SIG-M5 treated with dmso at 0.1 percent for 504 hours (cell line): ENCODE measurements at regions not wholly inside any gene's neighbourhood (a gene's known extent, or its start where the extent isn't known, plus 50 kb on each side); places are given as distances from the start of the nearest gene placed in this dataset.
A peak's percentile ranks its signal among the peaks of the same experiment; 100 is the strongest.
"Not testable (repeated sequence)": the region's sequence is repeated elsewhere in the genome, so short reads cannot be mapped to it uniquely, and the experiment has no call there.

Experiments
- DNase-seq: peaks from one replicate; lab custom pipeline; 2025; ENCODE audit not compliant: unreplicated experiment; lab: John Stamatoyannopoulos, UW

DNA sequence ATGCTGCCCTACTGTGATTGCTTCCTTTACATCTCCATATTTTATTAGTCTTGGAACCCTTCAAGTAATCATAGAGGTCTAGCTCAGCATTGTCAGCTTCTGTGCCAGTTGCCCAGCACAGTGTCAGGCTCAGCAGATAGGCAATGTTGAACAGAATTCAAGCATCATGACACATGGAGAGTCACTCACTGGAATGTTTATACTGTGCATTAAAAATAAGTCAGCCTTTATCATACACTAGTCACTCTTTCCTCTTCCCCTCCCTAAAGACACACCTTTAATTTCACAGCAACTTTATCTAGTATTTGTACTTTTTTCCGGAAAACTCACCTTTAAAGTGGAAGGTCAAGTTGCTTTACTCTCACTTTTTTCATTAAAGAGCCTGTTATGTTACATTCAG, 253.8 kb upstream of the CDH11 start:
- no peak for DNase-seq

DNA sequence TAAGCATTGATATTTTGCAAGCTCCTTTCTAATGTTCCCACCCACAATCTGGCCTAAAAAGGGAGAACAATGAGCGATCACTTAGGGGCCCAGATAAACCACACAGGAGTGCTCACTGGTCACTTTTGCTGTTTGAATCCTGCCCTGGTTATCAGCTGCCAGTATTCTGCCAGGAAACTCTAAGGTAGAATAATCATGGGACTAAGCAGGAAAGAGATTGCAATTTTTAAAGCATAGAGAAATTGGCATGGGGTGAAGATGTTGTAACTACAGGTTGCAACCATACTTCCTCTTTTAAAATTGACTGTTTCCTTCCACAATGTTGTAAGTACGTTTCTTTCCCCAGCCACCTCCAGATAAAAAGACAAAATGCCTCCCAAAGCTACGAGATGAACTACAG, 251.2 kb upstream of the CDH11 start:
- DNase-seq = peak; percentile 65

DNA sequence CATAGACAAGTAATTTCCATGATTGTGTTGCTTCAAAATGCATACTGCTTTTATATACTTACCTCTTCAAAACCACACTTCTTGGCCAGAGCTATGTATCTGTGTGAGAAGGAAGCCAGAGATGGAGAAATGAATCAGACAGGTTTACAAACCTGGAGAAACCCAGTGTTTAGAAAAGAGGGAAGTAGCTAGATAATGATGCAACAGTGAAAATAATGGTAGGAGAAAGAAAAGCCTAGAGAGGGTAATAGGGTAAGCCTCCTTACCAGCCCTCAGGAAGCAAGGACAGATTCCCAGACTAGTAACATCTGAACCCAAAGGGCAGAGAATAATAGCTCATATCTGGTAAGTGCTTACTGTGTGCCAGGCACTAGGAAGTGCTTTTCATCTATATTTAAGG, 250.3 kb upstream of the CDH11 start:
- peak; percentile 7 for DNase-seq

DNA sequence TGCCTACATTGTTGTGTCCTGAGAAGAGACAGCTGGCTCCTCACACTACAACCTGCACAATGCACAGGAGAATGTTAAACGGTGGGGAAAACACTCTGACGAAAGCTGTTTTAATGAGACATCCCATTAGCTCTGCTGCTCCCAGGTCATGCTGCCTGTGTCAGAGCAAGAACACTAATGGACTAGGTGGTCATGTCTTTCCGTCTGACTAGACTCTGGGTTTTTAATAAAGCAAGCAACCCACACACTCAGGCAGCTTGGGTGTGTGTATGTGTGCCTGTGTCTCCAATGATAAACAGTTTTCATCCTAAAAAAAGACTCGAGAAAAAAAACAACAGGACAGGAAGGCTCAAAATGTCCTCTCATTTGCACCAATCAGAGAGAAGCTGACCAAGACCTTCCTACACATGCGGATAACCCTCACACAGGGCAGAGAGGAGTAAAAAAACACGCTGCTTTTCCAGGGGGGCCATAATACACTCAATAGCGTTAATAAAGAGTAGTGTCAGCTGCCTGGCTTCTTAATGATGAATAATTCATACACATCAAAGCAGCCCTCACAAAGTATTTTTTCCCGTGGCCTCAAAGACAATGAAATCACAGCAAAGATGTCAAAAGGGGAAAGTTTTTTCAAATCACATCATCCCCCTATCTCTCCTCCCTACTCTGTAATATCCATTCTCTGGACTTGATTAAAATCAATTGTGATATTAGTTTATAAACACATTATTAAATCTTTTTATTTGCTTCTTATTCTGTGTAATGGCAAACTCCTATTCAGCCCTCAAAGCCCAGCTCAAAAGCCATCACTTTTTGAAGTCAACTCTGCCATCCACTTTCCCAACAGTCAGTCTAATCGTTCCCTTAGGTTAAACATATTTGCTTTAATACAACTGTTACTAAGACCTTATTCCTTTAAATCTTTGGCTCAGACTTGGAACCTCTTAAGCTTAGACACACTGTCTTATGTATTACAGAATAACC, 244.2 kb upstream of the CDH11 start:
- no peak for DNase-seq

DNA sequence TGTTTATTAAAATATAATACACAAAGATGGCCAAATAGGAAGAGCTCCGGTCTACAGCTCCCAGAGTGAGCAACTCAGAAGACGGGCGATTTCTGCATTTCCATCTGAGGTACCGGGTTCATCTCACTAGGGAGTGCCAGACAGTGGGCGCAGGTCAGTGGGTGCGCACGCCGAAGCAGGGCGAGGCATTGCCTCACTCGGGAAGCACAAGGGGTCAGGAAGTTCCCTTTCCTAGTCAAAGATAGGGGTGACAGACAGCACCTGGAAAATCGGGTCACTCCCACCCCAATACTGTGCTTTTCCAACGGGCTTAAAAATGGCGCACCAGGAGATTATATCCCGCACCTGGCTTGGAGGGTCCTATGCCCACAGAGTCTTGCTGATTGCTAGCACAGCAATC, 234.9 kb upstream of the CDH11 start:
- DNase-seq = not testable (repeated sequence)

DNA sequence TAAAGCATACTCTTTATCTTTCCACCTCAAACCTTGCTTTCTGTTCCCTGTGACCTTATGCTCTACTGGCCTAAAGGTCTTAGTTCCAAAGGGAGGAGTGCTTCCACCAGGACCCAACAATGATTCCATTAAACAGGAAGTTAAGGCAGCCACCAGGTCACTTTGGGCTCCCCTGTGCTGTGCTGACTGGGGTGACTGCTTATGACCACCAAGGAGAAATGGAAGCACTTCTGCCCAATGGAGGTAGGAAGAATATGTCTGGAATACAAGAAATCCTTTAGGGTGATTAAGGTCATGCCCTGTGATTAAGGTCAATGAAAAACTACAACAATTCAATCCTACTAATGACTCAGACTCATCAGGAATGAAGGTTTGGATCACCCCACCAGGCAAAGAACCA, 233.8 kb upstream of the CDH11 start:
- DNase-seq = no peak

DNA sequence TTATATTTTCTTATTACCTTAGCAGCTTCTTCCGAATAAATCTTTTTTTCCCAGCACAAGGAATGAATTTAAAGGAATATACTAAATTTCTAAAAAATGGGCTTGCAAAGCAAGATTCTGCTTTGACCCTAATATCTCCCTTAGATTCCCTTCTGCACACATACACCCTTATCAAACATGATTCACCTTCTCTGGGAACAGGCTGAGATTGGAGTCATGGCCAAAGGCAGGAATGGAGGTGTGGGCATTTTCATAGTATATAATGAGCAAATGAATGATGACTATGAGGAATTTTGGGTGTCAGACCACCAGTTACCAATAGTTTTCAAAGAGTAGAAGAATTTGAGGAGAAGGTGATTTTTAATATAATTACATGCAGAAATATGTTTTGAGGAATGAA, 231.3 kb upstream of the CDH11 start:
- no peak for DNase-seq

DNA sequence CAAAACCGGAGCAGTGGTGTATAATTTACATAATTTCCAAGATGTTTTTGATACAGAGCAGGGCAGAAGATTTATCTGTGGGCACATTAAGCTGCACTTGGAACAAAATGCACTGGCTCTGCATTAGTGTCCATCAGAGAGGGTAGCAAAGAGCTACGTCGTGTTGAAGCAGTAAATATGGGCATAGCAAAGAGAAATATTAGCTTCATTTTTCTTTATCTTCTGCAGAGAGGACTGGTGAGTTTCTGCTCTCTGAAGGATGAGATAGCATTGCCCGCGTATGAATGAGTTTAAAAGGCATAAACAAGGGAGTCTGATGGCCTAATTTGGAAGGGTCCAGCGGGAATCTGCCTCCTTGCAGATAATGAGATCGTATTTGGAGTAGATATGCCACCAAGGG, 227.8 kb upstream of the CDH11 start:
- no peak for DNase-seq

DNA sequence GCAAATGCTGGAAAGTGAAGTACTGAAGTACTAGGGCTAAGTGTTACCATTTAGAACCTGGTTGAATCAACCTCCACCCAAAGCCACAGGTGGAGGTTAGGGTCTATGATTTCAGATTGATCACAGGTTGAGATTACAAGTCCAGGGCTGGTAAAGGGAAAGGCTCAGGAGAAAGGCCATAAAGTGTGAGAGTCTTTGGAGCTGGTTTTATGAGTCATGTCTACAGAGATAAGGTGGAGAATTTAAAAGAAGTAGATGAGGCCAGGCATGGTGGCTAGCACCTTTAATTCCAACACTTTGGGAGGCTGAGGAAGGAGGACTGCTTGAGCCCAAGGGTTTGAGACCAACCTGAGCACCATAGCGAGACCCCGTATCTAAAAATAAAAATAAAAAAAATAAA, 221.7 kb upstream of the CDH11 start:
- DNase-seq = no peak

DNA sequence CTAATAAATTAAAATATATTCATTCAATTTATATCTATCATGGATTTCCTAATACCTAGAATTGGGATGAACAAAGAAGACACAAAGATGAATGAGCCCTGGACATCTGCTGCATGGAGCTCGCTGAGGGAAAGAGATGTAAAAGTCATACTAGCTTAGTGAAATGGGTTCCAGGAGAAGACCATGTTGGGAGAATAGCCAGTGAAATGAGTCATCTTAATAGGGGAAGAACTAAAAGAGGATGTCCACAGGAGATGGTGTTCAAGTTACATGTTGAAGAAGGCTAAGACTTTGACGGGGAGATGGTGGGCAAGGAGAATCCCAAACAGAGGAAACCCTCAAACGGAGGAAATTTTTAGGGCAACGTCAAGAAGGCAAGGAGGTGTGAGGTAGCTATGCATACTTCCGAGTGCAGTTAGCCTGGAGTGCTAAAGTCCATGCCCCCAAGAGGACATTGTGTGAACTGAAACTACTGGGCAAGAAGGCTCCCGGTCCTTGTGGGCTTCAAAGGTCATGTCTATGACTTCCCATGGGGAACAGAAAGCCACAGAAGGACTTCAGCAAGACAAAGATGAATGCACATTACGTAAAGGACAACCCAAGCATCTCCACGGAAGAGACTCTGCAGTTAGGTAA, 220.5 kb upstream of the CDH11 start:
- DNase-seq = no peak

DNA sequence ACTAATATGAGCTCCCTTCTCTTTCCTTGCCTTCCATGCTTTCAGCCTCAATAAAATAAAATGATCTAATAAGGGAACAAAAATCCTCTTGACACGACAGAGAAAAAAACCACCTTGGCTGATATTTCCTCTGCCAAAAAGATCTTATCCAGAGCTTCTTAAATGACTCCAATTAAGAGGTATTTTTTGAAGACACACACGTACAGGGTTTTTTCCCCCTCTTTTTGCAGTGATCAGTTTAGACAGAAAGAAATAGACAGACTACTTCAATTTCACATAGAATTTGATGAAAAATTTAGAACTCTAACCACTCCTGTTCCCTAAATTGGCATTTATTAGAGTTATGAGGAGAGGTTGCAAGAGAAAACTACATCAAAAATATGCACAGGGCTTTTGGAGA, 217.2 kb upstream of the CDH11 start:
- no peak for DNase-seq

DNA sequence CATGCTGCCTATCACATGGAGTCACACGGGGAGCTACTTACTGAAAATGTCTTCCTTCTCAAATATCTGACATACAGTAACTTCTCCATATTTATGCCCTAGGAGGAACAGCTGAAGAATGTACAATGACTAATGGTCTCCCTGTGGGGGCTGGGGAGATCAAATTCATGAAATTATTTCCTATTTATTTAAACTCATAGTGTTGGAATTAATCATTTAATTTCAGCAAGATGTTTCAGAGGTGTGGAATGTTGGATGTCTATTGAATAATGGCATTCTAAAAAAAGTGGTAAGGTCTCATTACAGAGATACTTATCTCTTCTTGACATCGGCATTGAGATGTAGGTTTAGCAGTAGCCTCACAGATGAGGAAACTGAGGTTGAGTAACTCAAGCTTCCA, 214.3 kb upstream of the CDH11 start:
- no peak for DNase-seq

DNA sequence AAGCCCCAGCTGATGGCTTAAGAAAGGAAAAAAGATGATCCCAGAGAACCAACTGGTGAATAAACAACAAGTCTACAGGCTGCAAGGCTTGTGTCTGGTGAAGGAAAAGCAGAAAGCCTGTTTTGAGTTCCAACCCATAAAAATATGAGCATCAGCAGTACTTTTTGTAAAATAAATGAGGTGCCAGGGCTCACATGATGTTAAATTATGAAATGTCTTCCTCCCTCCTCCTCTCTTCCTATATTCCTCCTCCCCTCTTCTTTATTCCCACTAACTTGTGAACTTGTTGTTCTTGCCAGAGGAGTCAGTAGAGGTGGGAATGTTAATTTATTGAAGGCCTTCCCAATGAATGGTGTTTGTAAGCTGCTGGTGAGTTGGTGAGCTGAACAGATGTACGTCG, 212.2 kb upstream of the CDH11 start:
- no peak for DNase-seq

DNA sequence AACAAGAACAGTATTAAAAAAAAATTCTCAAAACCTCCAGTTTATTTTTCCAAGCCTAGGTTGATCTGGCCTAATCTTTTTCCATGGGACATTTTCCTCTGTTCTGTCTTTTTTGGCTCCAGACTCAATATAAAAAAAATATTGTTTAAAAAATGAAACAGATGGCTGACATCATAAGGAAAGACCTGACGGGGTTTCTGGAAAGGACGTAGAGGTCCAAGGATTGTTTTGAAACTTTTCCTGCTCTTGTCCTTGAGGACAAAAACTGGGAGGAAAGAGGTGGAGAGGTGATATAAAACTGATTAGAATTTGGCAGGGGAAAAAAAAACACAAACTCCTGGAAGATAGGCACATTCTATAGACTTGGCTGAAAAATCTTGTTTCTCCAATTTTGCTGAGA, 211.4 kb upstream of the CDH11 start:
- DNase-seq = no peak

DNA sequence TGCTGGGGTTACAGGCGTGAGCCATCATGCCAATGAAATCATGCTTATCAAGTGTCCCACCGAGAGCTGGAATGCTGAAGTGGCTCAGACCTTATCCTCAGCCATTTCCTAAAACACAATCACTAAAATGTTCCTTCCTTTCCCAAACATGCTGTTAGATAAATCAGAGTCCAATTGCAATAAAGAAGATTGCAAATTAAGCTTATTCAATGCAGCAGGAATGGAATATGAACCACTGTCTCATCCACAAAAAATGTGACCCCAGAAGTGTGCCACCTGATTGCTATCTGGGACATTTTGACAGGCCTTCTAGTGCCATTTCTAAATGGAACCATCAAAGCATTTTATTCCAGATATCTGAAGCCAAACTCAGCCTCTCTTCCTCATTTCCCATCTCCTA, 205.5 kb upstream of the CDH11 start:
- DNase-seq = no peak

DNA sequence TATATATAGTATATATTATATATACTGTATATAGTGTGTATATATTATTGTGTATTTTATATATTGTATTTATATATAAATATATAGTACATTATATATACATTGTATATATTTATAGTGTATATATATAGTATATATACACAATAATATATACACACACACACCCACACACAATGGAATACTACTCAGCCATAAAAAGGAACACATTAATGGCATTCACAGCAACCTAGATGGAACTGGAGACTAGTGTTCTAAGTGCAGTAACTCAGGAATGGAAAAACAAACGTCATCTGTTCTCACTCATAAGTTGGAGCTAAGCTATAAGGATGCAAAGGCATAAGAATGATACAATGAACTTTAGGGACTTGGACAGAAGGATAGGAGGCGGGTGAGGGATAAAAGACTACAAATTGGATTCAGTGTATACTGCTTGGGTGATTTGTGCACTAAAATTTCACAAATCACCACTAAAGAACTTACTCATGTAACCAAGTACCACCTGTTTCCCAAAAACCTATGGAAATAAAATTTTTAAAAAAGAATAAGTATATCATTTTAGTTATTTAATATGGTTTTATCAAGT, 201.9 kb upstream of the CDH11 start:
- no peak for DNase-seq

DNA sequence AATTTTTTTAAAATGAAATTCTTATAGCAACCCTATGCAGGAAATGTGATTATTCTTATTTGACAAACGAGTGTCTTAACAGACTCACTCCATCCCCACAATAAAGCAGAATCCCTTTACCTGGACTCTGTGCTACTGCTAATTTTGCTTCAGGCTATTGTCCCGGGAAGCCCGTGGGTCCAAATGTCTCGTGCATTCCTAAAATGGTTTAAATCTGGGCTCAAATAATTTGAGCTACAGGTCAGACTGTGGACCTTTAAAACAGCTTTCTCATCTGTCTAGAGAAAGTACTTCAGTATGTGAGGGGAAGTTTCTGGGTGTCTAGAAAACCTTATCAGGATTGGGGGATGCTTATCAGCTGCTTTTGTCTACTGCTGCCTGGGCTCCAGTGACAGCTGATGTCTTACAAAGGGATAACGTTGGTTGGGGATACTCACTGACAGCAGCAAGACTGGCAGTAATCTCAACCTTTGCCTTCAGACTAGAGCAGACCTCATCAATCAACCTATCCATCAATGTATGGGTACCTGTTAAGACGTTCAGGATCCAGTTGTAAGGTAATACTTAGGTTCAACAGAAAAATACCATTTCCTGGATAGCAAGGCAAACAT, 197.9 kb upstream of the CDH11 start:
- DNase-seq = no peak

DNA sequence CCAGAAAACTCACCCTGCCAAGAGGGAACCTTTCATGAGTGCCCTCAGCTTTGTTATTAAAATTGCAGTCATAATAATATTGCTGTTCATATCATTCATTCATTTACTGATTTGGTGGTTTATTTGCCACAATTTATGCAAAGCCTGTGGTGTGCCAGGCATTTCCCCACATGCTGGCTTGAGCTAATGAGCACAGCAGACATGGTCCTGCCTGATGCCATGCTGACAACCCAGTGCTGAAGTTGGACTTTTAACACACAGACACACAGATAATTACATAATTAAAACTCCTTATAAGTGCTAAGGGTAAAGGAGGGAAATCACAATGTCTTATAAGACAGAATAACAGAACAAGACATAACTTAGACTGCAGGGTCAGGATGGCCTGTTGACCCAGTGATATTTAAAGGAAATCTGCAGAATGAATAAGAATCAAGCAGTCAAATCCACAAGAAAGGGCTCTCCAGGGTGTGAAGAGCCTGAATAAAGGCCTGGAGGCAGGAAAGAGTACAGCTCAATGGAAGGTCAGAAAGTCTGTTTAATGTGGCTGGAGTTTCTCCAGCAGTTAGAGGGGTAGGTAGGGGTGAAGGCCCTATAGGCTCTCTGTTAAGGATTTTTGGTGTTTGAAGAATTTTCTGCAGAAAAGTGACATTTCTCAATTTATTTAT, 196.9 kb upstream of the CDH11 start:
- no peak for DNase-seq

DNA sequence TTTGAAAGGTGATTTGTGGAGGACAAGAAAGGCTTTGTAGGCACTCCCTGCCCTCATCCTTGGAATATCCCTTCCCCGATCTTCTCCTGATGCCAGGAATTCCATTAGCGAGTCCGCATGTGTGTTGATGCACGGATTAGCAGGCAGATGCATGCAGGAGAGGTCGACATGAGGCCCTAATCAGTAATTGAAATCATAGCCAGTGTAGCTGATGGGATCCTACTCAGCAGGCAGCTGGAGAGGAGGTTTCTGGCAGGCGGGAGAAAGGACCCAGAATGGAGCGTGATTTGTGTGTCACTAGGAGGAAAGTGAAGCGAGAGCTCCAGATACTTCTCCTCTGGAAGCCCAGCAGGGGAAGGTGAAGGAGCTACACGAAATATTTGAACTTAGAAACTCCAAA, 196.3 kb upstream of the CDH11 start:
- DNase-seq = no peak

DNA sequence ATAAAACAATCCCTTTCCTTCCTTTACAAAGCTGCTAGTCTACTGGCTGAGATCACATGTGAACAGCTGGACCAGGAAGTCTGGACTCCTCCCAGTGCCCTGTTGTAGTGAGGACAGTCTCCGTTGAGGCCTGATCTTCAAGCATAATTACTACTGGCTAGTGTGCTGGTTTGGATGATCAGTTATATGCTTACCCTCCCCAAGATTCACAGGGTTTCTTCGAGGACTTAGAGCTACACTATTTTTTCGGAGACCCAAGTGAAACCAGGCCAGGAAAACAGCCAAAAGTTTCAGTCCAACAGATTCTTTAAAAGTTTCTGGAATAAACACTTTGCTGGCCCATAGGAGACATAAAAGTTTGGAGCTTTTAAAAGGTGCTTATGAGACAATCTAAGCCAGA, 194.9 kb upstream of the CDH11 start:
- no peak for DNase-seq

DNA sequence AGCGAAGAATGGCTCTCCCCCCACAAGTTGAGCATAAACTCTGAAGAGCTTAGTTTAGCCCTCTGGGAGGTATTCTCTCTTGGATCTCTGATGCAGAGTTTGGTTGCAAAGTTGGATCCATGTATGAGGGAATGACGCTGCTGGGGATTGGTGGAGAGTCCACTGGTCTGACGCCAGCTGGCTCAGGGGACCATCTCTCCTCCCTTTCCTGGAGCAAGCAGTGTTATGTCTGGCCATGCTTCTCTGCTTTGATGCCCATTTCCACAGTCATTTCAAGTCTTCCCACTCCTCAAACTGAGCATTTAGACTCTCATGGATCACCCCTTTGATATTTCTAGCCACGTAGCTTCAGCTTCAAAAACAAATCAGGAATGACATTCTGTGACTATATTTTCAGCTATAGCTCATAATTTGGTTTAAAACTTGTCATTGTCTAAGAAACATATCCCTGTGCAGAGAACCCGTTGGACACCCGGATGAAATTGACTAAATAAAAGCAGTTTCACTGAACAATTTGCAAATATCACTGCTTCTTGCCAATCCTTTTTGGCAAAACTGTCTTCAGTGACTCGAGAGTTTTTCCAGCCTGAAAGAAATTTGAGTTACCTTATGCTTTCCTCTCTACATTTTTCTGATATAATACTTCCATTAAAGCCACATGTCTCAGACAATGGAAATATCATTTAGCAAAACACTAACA, 193.4 kb upstream of the CDH11 start:
- no peak for DNase-seq
